ENCODE measurements at regions not wholly inside any gene's neighbourhood (a gene's known extent, or its start where the extent isn't known, plus 50 kb on each side); places are given as distances from the start of the nearest gene placed in this dataset.
"Not testable (repeated sequence)": the region's sequence is repeated elsewhere in the genome, so short reads cannot be mapped to it uniquely, and the experiment has no call there.

- intact Hi-C loops (cut with micrococcal nuclease; ENCODE audit: unreplicated experiment) (no loop called here), in situ Hi-C loops (cut with HindIII; ENCODE audit: low pct_unique_long_range_greater_than_20kb, low sequenced_read_pairs) (no loop called here)
- Histone ChIP-seq H3K27me3 (ENCODE audit: control insufficient read depth, insufficient read depth, low read length) (no peaks in the 10 kb centered on the region), H3K36me3 (ENCODE audit: control insufficient read depth, insufficient read depth, low read length) (no peaks in the 10 kb centered on the region), H3K4me1 (ENCODE audit: control insufficient read depth, insufficient read depth, low read length) (no peaks in the 10 kb centered on the region), H3K4me3 (ENCODE audit: low read depth in 2 of 2, low read length in 2 of 2) (no peak overlapping the region), H3K9me3 (ENCODE audit: control insufficient read depth, insufficient read depth, low read depth, low read length) (no peaks in the 10 kb centered on the region), H3K27ac (ENCODE audit: low read length) (no peak overlapping the region)
- no peak for ATAC-seq
- ChIA-PET POLR2A (interaction anchor here (0.6 kb wide), 1 partner anchor 178 kb away, joined by 4 read pairs; no protein-coding TSS in a partner anchor), CTCF (no interaction called here)
- TF ChIP-seq SIN3A (IDR thresholded peaks at IDR 0.05; ENCODE audit: borderline replicate concordance, insufficient read depth, low read depth, low read length) (no peak), TCF7L2 (IDR thresholded peaks at IDR 0.05; ENCODE audit: low read depth, low read length) (no peak), REST (IDR thresholded peaks at IDR 0.05; ENCODE audit: insufficient read depth in 1 of 2, low read depth in 2 of 2, low read length in 1 of 2) (no peak)
- no peak for DNase-seq (ENCODE audit: low read depth, low spot score)
- no TSS peak for BruUV-seq (replicated peaks)
Observed at GRCh38 chr4:188435381-188435780, 296.1 kb downstream of the TRIML1 start.

GRCh38 chr4:188437535-188437934 is 298.3 kb downstream of the TRIML1 start:
- intact Hi-C loops (cut with micrococcal nuclease; ENCODE audit: unreplicated experiment), result no loop called here
- H3K27me3 ChIP-seq (ENCODE audit: control insufficient read depth, insufficient read depth, low read length), result no peaks in the 10 kb centered on the region
- no peaks in the 10 kb centered on the region for H3K4me1 ChIP-seq (ENCODE audit: control insufficient read depth, insufficient read depth, low read length)
- ATAC-seq, result no peak
- H3K27ac ChIP-seq (ENCODE audit: low read length), result no peak overlapping the region
- no peak for TF ChIP-seq POLR2AphosphoS5 (IDR thresholded peaks at IDR 0.05; ENCODE audit: low read depth, low read length)
- TF ChIP-seq SIN3A (IDR thresholded peaks at IDR 0.05; ENCODE audit: borderline replicate concordance, insufficient read depth, low read depth, low read length), result no peak
- TF ChIP-seq CTCF (IDR thresholded peaks at IDR 0.05), result no peak
- TF ChIP-seq REST (IDR thresholded peaks at IDR 0.05; ENCODE audit: insufficient read depth in 1 of 2, low read depth in 2 of 2, low read length in 1 of 2), result no peak
- no peak for TF ChIP-seq TCF7L2 (IDR thresholded peaks at IDR 0.05; ENCODE audit: low read depth, low read length)
- POLR2A ChIA-PET, result no interaction called here
- no peaks in the 10 kb centered on the region for H3K9me3 ChIP-seq (ENCODE audit: control insufficient read depth, insufficient read depth, low read depth, low read length)
- in situ Hi-C loops (cut with HindIII; ENCODE audit: low pct_unique_long_range_greater_than_20kb, low sequenced_read_pairs), result no loop called here
- no peaks in the 10 kb centered on the region for H3K36me3 ChIP-seq (ENCODE audit: control insufficient read depth, insufficient read depth, low read length)
- no peak overlapping the region for H3K4me3 ChIP-seq (ENCODE audit: low read depth in 2 of 2, low read length in 2 of 2)
- CTCF ChIA-PET, result no interaction called here
- DNase-seq (ENCODE audit: low read depth, low spot score), result no peak
- BruUV-seq (replicated peaks), result no TSS peak

- CTCF ChIA-PET; BruUV-seq (replicated peaks); ATAC-seq: not testable (repeated sequence)
Observed at GRCh38 chr4:188438391-188438824, 299.2 kb downstream of the TRIML1 start.

More at GRCh38 chr4:188438391-188438824, 299.2 kb downstream of the TRIML1 start:
- H3K27ac ChIP-seq (ENCODE audit: low read length); intact Hi-C loops (cut with micrococcal nuclease; ENCODE audit: unreplicated experiment); H3K9me3 ChIP-seq (ENCODE audit: control insufficient read depth, insufficient read depth, low read depth, low read length); H3K36me3 ChIP-seq (ENCODE audit: control insufficient read depth, insufficient read depth, low read length); DNase-seq (ENCODE audit: low read depth, low spot score); POLR2A ChIA-PET; in situ Hi-C loops (cut with HindIII; ENCODE audit: low pct_unique_long_range_greater_than_20kb, low sequenced_read_pairs); H3K27me3 ChIP-seq (ENCODE audit: control insufficient read depth, insufficient read depth, low read length); H3K4me1 ChIP-seq (ENCODE audit: control insufficient read depth, insufficient read depth, low read length); H3K4me3 ChIP-seq (ENCODE audit: low read depth in 2 of 2, low read length in 2 of 2): not testable (repeated sequence)
